Epithelial cell of prostate (primary cell): ENCODE measurements at regions not wholly inside any gene's neighbourhood (a gene's known extent, or its start where the extent isn't known, plus 50 kb on each side); places are given as distances from the start of the nearest gene placed in this dataset.

Source experiments
- DNase-seq: peaks from one replicate; pipeline ENCODE4 v3.0.0-alpha.2; 2011; ENCODE audit warnings: low read depth, low spot score
- H3K27ac ChIP-seq: fragments of 450-650 bp; 2 replicates; pipeline ENCODE4 v1.5.1; 2017; ENCODE audit warnings: mild to moderate bottlenecking

DNA sequence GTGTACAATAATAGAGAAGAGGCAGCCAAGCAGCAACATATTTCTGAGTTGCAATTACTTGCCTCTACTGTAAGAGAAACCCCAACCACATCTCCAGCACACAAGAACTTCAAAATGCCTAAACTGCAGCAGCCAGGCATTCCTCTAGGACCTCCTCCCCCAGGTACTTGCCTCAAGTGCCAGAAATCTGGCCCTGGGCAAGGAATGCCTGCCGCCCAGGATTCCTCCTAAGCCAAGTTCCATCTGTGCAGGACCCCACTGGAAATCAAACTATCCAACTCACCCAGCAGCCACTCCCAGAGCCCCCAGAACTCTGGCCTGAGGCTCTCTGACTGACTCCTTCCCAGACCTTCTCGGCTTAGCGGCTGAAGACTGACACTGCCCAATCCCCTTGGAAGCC is 336.8 kb upstream of the RGMB start:
- no peak for DNase-seq
- no peak overlapping the region for H3K27ac ChIP-seq

GRCh38 chr5:98442448-98442847 is 331.0 kb upstream of the RGMB start:
- DNase-seq = no peak
- no peak overlapping the region for H3K27ac ChIP-seq

- no peak for DNase-seq
- H3K27ac ChIP-seq = no peak overlapping the region
Observed at GRCh38 chr5:98443881-98444280, 329.6 kb upstream of the RGMB start.

DNA sequence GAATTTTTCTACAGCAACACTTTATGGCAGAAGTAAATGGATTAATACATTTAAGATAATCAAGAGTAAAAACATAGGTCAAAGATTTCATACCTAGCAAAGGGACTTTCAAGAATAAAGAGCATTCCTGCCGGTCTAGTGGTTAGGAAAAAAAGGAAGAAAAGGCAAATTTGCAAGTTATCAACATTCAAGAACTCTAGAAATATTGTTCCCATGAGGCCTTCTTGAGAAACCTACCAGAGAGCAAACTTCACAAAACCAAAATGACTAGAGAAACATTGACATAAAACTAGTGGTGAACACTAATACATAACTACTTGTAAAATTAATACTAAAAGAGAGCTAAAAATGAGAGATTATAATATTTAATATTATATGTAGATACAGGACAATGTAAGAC is 320.2 kb upstream of the RGMB start:
- no peak overlapping the region for H3K27ac ChIP-seq
- no peak for DNase-seq

DNA sequence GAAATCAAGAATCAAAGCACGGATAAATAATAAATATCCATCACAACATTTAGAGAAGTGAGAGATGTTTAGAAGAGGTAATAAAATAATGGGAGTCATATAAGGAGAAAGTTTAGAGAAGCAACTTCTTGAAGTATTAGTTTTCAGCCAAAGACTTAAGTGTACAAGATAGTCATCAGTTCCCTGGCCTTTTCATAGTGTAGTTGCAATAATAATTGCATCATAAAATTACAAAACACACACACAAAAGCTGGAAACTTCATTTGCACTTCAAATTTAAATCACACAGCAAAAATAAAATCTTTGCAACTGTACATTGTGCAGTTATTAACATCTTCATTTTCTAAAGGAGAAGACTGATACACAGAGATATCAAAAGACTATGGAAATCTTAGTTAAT is 319.1 kb upstream of the RGMB start:
- H3K27ac ChIP-seq = peak overlapping the region; percentile 67
- DNase-seq = no peak

- peak overlapping the region; percentile 67 for H3K27ac ChIP-seq
- peak; percentile 39 for DNase-seq
Observed at GRCh38 chr5:98454904-98455303, 318.6 kb upstream of the RGMB start.

DNA sequence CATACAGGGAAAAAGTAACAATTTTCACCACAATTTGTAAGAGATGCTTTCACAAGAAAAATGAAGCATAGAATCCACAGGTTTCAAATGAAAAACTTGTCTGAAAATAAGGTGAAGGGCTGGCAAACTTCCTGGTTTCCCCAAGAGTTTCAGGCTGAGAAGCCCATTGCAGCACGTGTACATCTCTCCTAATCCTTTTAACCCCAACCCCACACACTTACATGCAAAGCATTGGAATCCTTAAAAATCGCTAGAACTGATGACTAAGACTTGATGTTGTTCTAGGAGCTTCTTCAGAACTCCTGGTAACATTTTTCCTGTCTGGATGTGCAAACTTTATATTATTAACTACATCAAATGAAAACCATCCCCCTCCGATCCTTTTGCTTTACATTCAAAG is 317.8 kb upstream of the RGMB start:
- H3K27ac ChIP-seq = peak overlapping the region; percentile 67
- DNase-seq = no peak

DNA sequence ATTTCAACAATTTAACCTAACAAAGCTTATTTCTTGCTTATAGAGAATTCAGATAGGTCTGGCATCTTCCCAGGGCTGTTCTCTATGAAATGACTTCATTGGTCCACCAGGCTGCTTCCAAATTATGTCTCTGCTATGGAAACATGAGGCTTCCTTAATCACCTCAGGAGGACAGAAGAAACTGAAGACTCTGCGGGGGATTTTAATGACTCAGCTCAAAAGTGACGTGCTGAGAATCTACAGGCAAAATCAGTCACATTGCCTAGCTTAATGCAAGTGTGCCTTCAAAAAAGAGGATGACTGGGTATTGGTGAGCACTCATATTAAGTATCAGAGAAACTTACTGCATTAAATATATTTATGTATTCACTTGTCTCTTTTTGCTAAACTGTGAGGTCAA is 315.5 kb upstream of the RGMB start:
- H3K27ac ChIP-seq = no peak overlapping the region
- no peak for DNase-seq

GRCh38 chr5:98458726-98459125 is 314.7 kb upstream of the RGMB start:
- no peak for DNase-seq
- H3K27ac ChIP-seq = no peak overlapping the region

- DNase-seq = no peak
- H3K27ac ChIP-seq = no peak overlapping the region
Observed at GRCh38 chr5:98460536-98460935, 312.9 kb upstream of the RGMB start.

DNA sequence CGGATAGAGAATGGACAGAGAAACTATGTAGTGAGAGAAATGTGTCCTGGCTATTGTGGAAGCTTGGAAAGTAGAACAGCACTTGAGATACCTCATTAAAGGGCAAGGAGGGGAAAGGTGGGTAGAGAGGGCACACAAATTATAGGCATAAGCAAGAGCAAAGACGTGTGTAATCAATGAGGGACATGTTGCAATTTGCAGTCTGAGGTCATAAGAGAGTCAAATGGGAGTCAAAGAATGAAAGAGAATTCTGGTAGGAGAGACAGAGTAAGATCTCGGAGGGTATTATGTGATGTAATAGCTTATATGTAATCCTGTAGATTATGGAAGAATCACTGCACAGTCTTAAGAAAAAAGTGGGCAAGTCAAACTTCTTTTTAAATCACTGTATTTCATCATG is 312.0 kb upstream of the RGMB start:
- no peak for DNase-seq
- no peak overlapping the region for H3K27ac ChIP-seq

DNA sequence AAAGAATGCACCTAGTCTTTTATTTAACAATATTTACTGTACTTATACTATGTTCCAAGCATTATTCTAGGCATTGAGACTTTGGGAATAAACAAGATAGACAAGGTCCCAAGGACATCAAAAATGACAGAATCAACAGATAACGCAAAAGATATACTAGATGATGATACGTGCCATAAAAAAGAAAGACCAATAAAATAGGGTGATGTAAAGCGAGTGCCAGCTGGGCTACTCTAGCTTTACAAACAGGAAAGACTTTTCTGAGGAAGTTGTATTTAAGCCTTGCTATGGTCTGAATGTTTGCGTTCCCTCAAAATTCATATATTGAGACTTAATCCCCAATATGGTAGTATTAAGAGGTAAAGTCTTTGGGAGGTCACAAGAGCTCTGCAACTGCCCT is 310.2 kb upstream of the RGMB start:
- no peak for DNase-seq

GRCh38 chr5:98463676-98464075 is 309.8 kb upstream of the RGMB start:
- H3K27ac ChIP-seq = no peak overlapping the region
- peak; percentile 6 for DNase-seq

More for the DNA sequence above, 310.2 kb upstream of the RGMB start:
- H3K27ac ChIP-seq = no peak overlapping the region

- no peak overlapping the region for H3K27ac ChIP-seq
Observed at GRCh38 chr5:98464737-98465330, 308.6 kb upstream of the RGMB start.

GRCh38 chr5:98468188-98468869 is 305.1 kb upstream of the RGMB start:
- peak; percentile 49 for DNase-seq

More at GRCh38 chr5:98464737-98465330, 308.6 kb upstream of the RGMB start:
- no peak for DNase-seq

DNA sequence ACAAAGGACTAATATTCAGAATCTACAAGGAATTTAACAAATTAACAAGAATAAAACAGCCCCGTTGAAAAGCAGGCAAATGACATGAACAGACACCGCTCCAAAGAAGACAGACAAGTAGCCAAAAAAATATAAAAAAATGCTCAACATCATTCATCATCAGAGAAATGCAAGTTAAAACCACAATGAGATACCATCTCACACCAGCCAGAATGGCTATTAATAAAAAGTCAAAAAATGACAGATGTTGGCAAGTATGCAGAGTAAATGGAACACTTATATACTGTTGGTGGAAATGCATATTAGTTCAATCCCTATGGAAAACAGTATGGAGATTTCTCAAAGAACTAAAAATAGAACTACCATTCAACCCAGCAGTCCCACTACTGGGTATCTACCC is 302.7 kb upstream of the RGMB start:
- no peak overlapping the region for H3K27ac ChIP-seq
- no peak for DNase-seq

More at GRCh38 chr5:98468188-98468869, 305.1 kb upstream of the RGMB start:
- peak overlapping the region; percentile 55 for H3K27ac ChIP-seq

DNA sequence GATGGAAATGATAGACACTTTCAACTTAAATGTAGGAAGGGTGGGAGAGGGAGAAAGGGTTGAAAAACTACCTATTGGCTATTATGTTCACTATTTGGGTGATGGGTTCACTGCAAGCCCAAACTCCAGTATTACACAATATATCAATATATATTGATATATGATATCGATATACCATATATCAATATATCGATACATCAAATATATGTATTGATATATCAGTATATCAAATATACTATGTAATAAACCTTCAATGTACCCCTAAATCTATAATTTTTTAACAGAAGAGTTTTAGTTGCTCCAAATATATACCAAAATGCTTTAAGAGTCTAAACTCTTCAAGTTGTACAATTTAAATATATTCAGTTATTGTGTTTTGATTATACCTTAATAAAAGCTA is 302.0 kb upstream of the RGMB start:
- DNase-seq = no peak

GRCh38 chr5:98474216-98474615 is 299.2 kb upstream of the RGMB start:
- no peak overlapping the region for H3K27ac ChIP-seq
- DNase-seq = no peak

More for the DNA sequence above, 302.0 kb upstream of the RGMB start:
- H3K27ac ChIP-seq = no peak overlapping the region

- H3K27ac ChIP-seq = no peak overlapping the region
- DNase-seq = no peak
Observed at GRCh38 chr5:98474782-98475181, 298.7 kb upstream of the RGMB start.

GRCh38 chr5:98482321-98483300 is 290.9 kb upstream of the RGMB start:
- no peak for DNase-seq
- no peak overlapping the region for H3K27ac ChIP-seq

DNA sequence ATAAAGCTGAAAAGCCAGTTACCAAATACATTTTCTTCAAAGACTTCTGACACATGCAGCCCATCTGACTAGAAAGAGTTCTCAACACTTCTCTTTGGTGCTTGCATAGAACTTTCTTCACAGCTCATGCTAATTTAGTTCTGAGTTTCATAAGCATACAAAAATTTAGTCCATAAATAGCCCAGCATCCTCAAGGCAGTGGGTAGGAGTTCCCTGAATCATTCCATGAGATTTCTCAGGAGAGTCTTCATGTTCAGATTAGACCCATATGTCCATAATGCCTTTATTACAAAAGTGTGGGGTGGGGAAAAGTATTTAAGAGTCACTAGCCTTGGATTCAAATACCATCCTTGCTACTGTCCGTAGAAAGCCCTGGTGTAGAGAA is 290.2 kb upstream of the RGMB start:
- no peak for DNase-seq
- H3K27ac ChIP-seq = no peak overlapping the region
